ENCODE measurements at regions not wholly inside any gene's neighbourhood (a gene's known extent, or its start where the extent isn't known, plus 50 kb on each side); places are given as distances from the start of the nearest gene placed in this dataset.
A peak's percentile ranks its signal among the peaks of the same experiment; 100 is the strongest.

DNA sequence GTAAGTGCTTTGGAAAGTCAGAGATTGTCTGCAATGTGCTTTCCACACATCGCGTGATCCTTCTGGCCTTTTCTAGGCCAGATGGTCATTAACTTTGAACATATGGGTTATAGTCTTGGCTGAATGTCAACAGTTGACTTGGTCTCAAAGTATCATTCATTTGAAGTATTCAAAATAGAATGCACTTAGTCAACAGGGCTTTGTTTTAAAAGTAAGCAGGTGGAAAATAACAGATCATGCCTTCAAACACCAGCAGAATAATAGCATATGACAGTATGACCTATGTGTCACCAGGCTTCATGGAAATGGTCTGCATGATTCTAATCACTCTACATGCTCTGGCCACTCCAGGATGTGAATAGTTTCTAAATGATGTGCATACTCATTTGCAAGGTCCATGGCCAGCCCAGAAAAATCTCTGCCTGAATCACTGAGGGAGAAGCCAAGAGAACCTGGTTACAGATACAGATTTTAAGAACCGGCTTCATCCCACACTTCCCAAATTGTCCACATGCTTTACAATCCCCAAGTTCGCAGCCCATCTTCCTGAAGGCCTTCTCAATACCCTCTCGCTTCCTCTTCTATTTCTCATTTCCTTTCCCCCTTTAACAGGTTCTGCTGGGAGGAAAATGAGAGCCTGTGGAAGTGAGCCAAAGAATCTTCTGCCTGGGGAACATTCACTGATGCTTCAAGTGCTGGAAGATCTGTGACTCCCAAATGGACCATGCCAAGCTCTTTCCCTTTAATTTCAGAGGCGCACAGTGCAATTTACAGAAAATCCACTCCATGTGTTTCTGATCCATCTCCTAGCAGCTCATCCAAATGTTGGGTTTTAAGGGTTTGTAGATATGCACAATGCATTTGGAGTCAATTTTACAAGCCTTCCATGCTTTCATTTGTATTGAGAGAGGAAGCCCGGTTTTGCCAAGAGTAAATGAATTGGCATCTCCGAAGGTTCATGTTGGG is 122.8 kb upstream of the GDF10 start:
- Mint-ChIP-seq H3K4me3 (no peak overlapping the region), H3K9me3 (peaks cover 0 to 6% of the 10 kb centered on the region in 2 donors), H3K27me3 (no peaks in the 10 kb centered on the region), H3K4me1 (peaks cover 7% of the 10 kb centered on the region), H3K27ac (no peak overlapping the region)
- DNase-seq, result no peak
- peak; percentile 29 for ATAC-seq

DNA sequence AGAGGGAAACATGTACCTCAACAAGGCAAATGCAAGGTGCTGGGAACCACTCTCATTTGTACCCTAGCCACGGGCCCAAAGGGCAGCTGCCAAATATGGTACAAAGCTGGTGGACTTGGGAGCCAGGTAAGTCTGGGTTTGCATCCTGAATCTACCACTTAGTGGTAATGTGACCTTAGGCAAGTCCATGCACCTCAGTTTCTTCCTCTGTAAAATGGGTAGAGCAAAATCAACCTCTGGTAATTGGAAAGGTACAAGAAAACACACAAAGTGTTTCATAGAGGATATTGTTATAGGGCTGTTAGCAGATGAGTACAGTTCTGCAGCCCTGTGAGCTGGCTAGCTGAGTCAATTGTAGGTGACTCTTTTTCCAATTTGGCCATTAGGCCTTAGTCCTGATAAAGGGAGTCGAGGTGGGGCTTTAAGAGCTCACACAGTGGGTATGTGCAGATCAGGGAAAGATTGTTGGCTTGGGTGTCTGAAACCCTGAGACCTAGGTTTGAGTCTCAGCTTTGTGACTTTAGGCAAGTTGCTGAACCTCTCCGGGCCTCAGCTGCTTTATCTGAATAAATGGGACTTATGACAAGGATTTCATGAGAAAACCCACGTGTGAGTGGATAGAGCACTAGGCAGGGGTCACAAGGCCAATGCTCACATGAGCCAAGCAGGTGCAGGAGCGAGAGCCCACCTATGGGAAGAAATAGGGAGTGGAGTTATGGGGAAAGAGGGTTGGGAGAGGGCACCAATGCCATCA is 121.3 kb upstream of the GDF10 start:
- Mint-ChIP-seq H3K27me3 (no peaks in the 10 kb centered on the region), H3K9me3 (peaks cover 0 to 7% of the 10 kb centered on the region in 2 donors), H3K27ac (no peak overlapping the region), H3K4me1 (peaks cover 7% of the 10 kb centered on the region), H3K4me3 (no peak overlapping the region)
- ATAC-seq, result peak; percentile 21
- no peak for DNase-seq

DNA sequence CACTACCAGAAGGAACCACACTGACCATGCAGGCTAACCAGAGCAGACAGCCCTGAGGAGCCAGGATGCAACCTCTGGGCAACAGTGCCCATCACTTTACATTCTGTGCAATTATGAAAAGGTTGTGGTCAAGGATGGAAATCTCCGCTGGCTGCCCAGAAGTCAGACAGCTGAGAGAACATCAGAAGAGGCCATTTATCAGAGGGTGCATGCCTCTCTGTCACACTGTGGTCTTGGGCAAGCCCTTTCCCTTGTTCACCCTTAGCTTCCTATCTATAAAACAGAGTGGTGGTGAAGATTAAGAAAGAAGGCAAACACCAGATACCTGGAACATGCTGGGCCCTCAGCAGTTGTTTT is 120.7 kb upstream of the GDF10 start:
- H3K4me3 Mint-ChIP-seq, result no peak overlapping the region
- no peak overlapping the region for H3K27ac Mint-ChIP-seq
- no peaks in the 10 kb centered on the region for H3K27me3 Mint-ChIP-seq
- DNase-seq, result no peak
- peaks cover 7% of the 10 kb centered on the region for H3K4me1 Mint-ChIP-seq
- H3K9me3 Mint-ChIP-seq, result peaks cover 0 to 7% of the 10 kb centered on the region in 2 donors
- peak; percentile 70 for ATAC-seq

DNA sequence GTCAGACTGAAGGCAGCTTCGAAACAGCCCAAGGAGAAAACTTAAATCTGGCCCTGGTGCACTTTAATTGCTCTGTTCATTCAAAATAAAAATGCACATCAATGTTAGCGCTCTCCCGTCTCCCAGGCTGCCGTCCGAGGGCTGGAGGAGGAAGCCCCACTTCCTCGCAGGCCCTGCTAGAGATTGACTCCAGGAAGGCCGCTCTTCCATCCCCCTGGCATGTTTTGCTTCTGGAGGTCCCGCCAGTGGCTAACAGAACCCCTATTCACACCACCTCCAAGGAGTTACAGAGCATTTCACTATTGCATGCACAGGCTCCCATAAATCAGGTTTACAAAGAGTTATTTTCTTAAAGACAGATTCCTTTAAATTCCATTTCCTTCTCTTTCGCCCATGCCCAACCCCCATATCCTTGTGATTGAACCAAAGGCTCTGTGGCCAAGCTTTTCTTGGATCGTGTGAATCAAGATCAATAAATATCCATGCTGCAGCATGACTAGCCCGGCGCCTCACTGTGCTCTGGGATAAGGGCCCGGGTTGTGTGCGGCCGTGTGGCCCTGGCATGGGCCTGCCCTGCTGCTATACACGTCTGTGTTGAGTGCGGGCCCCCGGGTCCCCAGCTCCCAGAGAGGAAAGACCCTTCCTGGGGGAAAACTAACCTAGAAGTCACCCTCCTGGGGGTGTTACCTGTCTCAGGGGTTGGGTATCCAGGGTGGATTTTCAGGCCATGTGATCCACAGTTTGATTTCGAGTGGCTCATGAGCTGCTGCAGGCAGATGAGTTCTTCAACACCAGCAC is 118.7 kb upstream of the GDF10 start:
- ATAC-seq (peak; percentile 47), DNase-seq (no peak)
- Mint-ChIP-seq H3K27ac (no peak overlapping the region), H3K4me3 (no peak overlapping the region), H3K9me3 (peaks cover 0 to 7% of the 10 kb centered on the region in 2 donors), H3K27me3 (no peaks in the 10 kb centered on the region), H3K4me1 (peaks cover 7% of the 10 kb centered on the region)

DNA sequence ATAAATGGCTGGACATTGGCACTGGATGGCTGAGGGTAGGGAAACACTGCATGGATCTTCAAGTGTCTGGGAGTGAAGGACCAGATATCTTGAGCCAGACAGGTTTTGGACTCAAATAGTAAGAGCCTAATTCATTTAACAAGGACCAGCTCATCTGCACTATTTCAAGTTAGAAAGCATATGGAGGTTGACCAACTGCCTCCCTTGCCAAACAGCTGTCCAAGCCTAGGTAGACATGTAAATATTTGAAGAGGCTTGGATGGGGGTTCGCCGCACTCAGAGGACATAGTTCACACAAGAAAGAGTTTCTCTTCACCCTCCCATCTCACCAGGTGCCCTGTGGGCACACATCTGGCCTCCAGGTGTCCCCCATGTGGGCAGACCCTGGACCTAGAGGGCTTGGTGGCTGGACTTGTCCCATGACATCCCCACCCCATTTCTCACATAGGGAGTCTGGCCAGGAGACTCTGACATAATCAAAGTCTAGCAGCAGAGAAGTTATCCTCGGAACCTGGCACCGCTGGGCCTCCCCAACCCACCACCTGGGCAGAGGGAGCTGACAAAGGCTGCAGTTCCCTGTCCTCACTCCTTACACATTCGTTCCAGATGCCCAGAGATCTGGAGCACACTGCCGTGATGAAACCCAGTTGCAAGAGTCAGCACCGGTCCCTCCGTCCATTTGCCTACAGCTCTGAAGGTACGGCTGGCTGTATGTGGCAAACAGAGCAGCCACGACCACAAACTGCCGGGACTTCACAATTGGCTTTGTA is 116.9 kb upstream of the GDF10 start:
- DNase-seq (no peak), ATAC-seq (no peak)
- Mint-ChIP-seq H3K9me3 (peaks cover 0 to 7% of the 10 kb centered on the region in 2 donors), H3K4me3 (no peak overlapping the region), H3K27ac (no peak overlapping the region), H3K27me3 (no peaks in the 10 kb centered on the region), H3K4me1 (no peaks in the 10 kb centered on the region)

DNA sequence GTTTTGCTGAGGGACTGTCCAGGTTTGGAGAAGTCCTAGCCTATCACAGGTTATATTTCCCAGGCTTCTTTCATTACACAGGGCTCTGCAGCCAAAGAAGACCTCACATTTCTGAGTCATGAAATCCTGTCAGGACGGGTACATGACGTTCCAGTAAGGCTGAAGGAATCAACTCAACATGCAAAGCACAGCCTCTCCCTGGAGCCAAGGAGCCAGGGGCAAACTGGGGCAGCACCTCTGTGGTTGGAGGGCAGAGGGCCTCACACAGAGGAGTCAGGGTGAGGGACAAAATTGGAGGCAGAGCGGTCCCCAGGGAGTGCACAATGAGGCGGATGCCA is 116.3 kb upstream of the GDF10 start:
- DNase-seq, result no peak

DNA sequence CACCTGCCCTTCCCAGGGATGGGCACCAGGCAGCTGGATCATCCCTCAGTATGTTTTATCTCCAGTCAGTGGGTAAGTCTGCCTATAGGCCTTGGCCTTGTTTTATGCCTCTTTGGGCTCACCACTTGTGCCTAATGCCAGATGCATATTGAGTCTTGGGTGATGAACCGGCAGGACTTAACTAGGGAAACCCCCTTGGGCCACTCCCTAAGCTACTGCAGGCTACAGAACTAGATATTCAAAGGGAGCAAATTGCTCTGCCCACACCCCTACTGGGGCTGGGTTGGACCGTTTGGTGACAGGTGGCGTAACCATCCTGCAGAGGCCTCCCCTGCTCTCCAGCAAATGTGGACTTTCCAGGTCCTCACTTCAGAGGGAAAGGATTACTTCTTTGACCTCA is 115.7 kb upstream of the GDF10 start:
- H3K9me3 Mint-ChIP-seq, result peaks cover 0 to 7% of the 10 kb centered on the region in 2 donors
- no peak for ATAC-seq
- peaks cover under 1% of the 10 kb centered on the region for H3K4me1 Mint-ChIP-seq

More for the DNA sequence above, 116.3 kb upstream of the GDF10 start:
- Mint-ChIP-seq H3K4me1 (no peaks in the 10 kb centered on the region), H3K9me3 (peaks cover 0 to 7% of the 10 kb centered on the region in 2 donors), H3K27ac (no peak overlapping the region), H3K27me3 (no peaks in the 10 kb centered on the region), H3K4me3 (no peak overlapping the region)
- no peak for ATAC-seq

DNA sequence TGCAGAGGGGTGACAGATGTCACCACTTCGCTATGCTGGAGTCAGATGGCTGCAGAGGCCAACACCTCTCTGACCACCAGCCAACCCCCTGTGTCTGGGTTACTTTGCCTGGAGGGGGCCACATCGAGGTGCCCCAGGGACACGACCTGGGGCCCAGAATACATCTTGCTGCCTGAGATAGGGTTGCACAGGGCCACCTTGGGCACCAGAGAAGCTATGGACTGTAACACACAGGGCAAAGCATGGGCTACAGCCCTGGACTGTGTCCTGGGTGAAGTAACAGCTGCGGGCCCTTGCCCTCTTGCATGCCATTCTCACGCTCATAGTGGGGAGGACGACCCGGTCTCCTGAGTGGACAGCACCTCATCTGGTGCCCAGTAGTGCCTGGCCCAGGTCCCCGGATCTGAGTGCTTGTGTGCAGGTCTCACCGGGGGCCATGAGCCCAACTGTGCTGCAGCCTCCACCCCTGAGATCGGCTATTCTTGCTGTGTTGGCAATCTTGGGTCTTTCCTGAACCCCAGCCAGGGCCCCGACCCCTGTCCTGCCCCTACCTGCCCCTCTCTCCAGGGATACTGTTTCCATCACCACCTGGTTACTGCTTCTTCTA is 115.2 kb upstream of the GDF10 start:
- Mint-ChIP-seq H3K4me1 (peaks cover 6% of the 10 kb centered on the region), H3K4me3 (no peak overlapping the region), H3K9me3 (peaks cover 0 to 7% of the 10 kb centered on the region in 2 donors), H3K27me3 (no peaks in the 10 kb centered on the region), H3K27ac (peak overlapping the region in 1 of 2 donors; percentile 65)
- DNase-seq (no peak), ATAC-seq (no peak)

More for the DNA sequence above, 115.7 kb upstream of the GDF10 start:
- no peak overlapping the region for H3K4me3 Mint-ChIP-seq
- no peak overlapping the region for H3K27ac Mint-ChIP-seq
- no peaks in the 10 kb centered on the region for H3K27me3 Mint-ChIP-seq
- no peak for DNase-seq

DNA sequence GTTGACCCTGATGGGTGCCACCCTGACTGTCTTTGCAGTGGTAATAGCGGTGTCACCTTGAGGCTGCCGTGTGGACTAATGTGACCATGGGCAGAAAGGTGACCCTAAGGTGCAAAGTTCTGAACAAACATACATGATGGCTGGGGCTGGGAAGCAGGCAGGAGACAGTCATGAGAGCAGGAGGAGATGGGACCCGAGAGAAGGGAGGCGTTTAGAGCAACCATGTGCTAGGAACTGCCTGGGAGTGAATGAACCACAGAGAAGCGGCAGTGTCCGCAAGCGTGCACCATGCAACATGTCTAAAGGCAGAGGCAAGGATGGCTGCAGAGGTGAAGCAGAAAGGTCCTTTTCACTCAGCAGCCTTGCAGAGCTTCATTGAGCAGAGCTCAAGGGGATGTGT is 113.1 kb upstream of the GDF10 start:
- Mint-ChIP-seq H3K9me3 (peaks cover 0 to 3% of the 10 kb centered on the region in 2 donors), H3K27me3 (no peaks in the 10 kb centered on the region), H3K4me1 (peaks cover 7% of the 10 kb centered on the region), H3K27ac (peak overlapping the region in 1 of 2 donors; percentile 75), H3K4me3 (no peak overlapping the region)
- DNase-seq (no peak), ATAC-seq (no peak)

DNA sequence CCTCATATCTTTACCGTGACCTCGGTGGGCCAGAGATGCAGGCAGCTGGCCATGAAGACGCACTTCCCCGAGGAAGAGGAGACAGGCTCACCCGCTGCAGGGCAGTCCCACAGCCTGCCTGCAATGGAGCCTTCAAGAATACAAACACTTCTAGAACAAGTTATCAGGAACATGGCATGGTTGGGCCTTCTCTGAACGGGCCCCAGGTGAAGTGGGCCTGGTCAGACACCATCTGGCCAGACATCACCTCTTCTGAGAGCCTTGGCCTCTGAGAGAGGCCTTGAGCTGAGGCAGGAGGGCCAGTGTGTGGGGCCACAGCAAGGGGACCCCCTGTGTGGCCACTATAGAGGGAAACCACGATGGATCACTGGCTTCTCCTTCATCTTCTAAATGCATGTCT is 112.4 kb upstream of the GDF10 start:
- no peak overlapping the region for H3K4me3 Mint-ChIP-seq
- peaks cover 7% of the 10 kb centered on the region for H3K4me1 Mint-ChIP-seq
- H3K9me3 Mint-ChIP-seq, result no peaks in the 10 kb centered on the region
- DNase-seq (no peak), ATAC-seq (no peak)
- no peaks in the 10 kb centered on the region for H3K27me3 Mint-ChIP-seq
- H3K27ac Mint-ChIP-seq, result no peak overlapping the region

DNA sequence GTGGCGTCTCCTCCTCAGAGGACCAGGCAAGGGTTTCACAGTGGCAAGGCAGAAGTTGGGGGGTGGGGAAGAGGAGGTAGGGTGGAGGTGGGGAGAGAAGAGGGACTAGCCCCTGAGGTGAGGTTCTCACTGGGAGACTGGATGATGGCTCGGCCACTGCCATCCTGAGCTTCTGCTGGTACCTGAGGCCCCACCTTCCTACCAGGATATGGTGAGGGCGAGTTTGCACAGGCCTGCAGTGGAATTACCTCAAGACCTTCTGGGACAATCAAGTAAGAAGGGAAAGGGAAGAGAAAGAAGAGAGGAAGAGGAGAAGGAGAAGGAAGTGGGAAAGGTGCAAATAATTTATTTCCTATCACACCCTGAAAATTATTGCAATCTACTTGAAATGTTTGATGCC is 111.8 kb upstream of the GDF10 start:
- DNase-seq (no peak), ATAC-seq (no peak)
- H3K9me3 Mint-ChIP-seq, result no peaks in the 10 kb centered on the region
- no peak overlapping the region for H3K4me3 Mint-ChIP-seq
- H3K4me1 Mint-ChIP-seq, result peaks cover 7% of the 10 kb centered on the region
- no peak overlapping the region for H3K27ac Mint-ChIP-seq
- no peaks in the 10 kb centered on the region for H3K27me3 Mint-ChIP-seq

DNA sequence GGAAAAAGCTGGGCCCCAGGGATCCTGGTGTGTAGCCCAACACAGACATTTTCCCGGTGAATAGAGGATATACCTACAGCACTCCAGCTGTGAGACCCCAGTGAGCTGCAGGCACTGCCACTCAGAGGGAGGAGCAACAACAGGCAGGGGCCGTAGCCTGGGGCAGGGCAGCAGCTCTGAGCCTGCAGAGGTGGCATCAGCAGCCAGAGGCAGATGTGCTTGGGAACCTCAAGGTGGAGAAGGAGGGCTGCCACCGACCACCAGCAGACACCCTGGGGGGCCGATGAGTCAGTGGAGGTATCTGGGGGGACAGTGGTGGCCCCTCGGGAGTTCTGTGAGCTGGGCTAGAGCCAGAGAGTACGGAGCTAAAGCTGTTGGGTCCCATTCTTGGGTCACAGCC is 110.2 kb upstream of the GDF10 start:
- DNase-seq (no peak), ATAC-seq (no peak)
- no peaks in the 10 kb centered on the region for H3K27me3 Mint-ChIP-seq
- no peaks in the 10 kb centered on the region for H3K9me3 Mint-ChIP-seq
- H3K4me1 Mint-ChIP-seq, result peaks cover 15% of the 10 kb centered on the region
- H3K27ac Mint-ChIP-seq, result peak overlapping the region in 1 of 2 donors; percentile 69
- no peak overlapping the region for H3K4me3 Mint-ChIP-seq

DNA sequence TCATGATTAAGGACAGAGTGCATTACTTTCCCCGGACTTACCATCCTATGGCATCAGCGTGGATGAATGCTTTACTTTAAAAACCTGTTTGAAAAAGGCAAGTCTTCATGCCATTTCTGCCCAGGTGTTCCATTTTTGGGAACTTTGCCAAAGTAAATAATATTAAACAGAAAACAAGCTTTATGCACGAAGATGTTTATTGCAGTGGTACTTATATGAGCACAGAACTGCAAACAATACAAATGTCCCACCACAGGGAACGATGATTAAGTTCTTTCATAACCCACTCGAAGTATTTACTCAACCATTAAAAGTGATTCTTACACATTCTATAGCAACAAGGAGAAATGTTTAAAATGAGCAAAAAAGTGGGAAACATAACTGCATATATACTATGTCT is 109.7 kb upstream of the GDF10 start:
- Mint-ChIP-seq H3K4me3 (no peak overlapping the region), H3K27me3 (no peaks in the 10 kb centered on the region), H3K9me3 (no peaks in the 10 kb centered on the region), H3K27ac (no peak overlapping the region), H3K4me1 (peaks cover 20% of the 10 kb centered on the region)
- DNase-seq, result no peak
- ATAC-seq, result no peak

DNA sequence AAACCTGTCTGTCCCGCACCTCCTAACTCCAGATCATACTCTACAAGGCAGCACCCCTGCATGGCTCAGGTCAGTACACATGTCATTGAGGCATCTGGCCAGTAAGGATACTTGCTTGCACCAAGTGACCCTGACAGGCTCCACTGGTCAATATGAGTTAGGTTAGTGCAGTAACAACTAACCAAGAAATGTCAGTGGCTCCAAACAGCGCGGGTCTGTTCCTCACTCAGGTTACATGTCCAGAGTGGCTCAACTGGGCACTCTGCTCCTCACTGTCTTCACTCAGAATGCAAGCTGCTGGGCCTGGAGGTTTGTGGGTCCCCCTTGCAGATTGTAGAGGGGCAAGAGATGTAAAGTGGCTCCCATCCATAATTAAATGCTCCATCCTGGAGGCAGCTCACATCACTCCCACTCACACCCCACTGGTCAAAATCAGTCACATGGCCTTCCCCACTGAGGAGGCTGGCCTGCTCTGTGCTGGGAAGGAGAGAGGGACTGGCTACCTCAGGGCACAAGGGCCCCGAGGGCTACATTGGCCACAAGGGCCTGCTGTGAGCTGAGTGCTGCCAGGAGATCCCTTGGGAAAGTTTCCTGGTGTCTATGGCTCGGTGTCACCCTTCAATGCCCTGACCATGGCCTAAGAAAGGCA is 109.1 kb upstream of the GDF10 start:
- H3K9me3 Mint-ChIP-seq, result no peaks in the 10 kb centered on the region
- H3K4me3 Mint-ChIP-seq, result no peak overlapping the region
- no peaks in the 10 kb centered on the region for H3K27me3 Mint-ChIP-seq
- H3K27ac Mint-ChIP-seq, result no peak overlapping the region
- peaks cover 26% of the 10 kb centered on the region for H3K4me1 Mint-ChIP-seq
- no peak for DNase-seq
- ATAC-seq, result no peak

All from stimulated activated naive CD8-positive, alpha-beta T cell treated with anti-CD3 and anti-CD28 coated beads, Interleukin-15, amount 100 ng/mL, for 72 hours (primary cell).